ENCODE measurements at regions not wholly inside any gene's neighbourhood (a gene's known extent, or its start where the extent isn't known, plus 50 kb on each side); places are given as distances from the start of the nearest gene placed in this dataset.

DNA sequence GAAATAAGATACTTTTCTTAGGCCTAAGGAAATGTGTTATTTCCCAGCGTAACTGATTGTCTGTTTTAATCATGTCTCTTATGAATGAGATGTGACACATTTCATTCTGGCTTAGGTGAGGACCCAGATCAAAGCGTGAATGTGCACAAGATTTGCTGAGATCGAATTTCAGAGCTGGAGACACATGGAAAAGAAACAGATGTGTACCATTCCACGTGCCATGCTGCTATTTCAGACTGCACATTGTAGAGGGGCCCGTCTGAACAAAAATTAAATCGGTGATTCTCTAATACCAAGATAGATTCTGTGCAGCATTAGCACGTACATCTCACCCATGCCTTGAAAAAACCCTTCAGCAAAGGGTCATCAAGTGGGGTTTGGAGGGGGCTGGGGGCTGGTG is 290.4 kb downstream of the AACS start:
- no peak for DNase-seq (ENCODE audit: low spot score)

DNA sequence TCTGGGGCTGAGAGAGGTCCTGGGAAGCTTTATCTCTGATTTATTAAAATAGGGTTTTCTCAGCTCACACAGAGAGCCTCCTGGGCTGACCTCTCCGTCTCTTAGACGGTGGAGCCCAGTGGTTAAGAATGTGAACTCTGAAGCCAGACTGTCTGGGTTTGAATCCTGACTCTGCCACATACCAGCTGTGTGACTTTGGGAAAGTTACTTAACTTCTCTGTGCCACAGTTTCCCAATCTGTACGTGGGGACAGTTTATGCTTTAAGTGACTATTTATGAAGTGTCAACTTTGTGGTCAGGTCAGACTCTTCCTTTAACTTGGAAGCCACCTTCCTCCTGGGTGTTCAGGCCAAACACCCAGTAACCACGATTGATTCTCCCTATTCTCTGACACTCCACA is 290.9 kb downstream of the AACS start:
- DNase-seq (ENCODE audit: low spot score), result no peak

DNA sequence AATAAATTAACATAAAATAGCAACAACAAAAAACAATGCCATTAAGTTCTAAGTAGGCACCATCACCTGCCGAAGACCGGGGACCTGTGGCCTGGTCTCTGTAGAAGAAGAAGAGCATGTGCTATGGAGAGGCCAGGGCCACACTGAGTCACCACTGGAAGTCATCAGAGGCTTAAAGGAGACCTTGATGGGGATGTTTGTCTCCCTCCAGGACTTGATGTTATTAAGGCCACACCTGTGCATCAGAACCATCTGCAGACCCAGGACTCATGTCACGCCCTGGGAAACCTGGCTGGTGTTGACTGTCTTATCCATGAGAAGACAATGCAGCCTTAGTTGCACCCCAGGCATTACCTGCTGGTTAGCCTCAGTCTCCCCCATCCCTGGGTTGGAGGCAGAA is 292.3 kb downstream of the AACS start:
- DNase-seq (ENCODE audit: low spot score), result no peak

DNA sequence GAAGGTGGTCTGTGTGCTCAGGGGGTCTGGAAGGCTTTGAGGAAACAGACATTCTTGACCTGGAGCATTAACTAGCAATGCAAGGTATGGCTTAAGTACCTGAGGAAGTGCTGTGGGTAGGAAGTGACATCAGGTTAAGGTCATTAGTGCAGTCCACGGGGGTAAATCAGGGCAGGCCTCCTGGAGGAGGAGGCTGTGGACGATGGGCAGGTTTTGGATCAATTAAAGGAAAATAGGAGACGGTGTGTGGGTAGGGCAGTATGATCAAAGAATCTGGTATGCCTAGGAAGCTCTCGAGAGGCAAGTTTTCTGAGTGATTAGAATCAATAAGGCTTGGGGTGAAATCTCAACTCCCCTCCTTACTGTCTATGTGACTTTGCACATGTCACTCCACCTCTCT is 295.3 kb downstream of the AACS start:
- no peak for DNase-seq (ENCODE audit: low spot score)

DNA sequence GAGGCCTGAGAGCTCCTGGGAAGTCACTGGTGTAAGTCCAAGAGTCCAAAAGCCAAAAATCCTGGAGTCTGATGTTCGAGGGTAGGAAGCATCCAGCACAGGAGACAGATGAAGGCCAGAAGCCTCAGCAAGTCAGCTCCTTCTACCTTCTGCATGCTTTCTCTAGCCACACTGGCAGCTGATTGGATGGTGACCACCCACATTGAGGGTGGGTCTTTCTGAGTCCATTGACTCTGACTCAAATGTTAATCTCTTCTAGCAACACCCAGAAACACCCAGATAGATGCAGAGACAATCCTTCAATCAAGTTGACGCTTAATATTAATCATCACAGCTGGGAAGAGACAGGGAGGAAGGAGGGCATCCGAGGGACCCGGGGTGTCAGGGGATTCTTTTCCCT is 305.8 kb downstream of the AACS start:
- no peak for DNase-seq (ENCODE audit: low spot score)

DNA sequence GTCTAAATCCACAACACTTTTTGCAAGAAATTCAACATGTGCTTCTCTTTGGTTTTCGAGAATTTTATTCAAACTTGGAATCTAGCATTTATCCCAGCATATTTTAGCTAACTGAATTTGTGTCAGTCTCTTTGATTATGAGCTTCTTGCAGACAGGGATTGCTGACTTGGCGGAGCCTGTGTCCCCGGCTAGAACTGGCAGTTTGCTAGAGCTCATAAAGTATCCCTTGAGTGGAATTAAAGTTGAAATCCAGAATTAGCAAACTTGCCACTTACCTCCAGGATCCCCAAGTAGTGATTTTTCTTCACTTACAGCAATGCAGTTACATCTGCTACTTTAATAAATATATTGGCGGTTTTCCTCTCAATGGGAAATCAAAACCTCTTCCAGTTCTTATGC is 306.9 kb downstream of the AACS start:
- DNase-seq (ENCODE audit: low spot score), result no peak

DNA sequence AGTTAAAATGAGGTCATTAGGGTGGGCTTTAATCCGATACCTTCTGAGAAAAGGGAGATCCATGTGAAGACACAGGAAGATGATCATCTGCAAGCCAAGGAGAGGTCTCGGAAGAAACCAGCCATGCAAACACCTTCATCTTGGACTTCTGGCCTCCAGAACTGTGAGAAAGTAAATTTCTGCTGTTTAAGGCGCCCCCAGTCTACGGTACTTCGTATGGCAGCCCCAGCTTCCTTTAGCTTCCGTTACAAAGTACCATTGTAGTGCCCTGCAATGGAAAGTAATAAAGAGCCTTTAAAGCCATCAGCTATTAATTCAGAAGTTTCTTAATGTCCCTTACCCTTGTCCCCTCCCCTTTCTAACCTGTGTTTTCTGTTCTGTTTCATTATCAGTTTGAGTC is 308.1 kb downstream of the AACS start:
- DNase-seq (ENCODE audit: low spot score), result no peak

DNA sequence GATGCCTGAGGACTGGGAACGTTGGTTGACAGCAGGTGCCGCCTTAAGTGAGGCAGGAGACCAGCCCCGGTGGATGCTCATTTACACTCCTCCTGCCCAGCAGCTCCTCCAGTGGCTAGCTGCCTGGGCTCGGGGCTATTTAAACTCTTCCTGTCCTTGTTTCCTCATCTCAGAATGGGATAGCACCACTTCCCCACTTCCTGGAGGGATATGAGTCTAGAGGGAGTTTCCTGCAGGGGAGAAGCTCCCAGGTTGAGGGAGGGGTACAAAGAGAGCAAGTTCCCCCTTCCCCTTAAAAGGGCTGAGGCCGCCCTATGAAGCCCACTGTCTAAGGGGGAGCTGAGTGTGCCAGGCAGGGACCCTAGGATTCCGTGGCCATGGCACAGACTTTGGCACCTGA is 311.2 kb downstream of the AACS start:
- DNase-seq (ENCODE audit: low spot score), result no peak

DNA sequence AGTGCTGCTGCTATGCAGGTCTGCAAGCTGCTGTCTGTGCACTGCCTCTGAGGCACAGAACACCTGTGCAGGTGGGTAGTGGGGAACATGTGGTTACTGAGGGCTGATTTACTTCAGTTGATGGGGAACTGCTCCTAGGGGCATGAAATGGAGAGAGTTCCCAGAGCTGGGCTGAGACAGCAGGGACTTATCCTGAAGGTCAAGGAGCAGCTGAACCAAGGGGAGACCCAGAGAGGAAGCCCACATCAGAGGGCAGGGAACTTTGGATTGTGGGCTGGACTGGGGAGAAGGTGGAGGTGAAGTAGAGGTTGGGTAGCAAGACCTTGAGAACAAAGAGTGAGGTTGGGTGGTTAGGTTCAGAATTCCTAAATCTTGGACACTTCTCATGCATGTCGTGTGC is 311.9 kb downstream of the AACS start:
- DNase-seq (ENCODE audit: low spot score), result no peak

DNA sequence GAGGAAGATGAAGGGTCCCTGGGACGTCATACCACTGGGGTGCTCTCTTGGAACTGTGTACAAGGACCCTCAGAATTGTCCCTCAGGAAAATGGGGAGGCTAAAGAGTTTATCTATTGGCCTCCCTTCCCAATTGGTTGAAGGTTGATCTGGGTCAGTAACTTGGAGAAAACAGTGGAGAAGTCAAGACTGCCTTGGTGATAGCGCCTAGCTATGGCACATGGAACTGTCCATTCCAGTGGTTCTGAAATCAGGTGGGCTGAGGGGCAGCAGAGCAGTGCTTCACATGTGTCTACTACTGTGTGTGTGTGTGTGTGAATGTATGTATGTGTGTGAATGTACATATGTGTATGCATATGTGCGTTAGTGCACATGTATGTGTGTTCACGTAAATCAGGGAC is 316.1 kb downstream of the AACS start:
- DNase-seq (ENCODE audit: low spot score), result no peak

DNA sequence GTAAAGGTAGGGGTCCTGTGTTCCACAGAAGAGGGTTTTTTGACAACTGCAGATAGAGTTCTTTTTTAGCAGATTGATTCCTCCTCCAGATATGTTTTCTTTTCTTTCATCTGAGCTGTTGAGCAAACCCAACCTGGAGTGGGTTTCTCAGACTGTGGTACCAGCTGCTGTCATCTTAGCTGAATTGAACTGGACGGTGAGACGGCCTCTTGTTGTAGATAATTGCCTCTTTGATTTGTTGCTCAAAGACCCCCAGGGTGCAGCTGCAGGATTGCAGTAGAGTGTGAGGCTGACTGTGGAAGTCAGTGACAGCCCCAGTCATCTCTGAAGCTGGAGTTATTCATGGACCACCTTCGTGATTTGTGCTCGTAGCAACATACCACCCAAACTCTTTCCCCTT is 317.7 kb downstream of the AACS start:
- DNase-seq (ENCODE audit: low spot score), result no peak

DNA sequence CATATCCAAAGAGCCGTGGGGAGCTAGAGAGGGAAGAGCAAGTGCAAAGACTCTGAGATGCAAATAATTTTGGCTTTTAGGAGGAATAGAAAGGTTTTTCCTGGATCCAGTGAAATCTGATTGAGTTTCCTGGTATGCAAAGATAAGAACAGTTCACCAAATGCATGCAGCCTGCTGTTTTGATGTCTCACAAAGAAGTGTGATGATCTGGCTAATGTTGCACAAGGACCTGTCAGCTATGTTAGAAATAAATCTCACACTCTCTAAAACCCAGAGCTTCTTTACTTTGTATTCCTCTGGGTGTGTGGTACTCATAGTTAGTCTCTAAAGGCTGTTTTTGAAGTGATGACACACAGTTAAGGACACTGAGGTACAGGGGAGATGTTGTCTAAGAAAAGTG is 321.4 kb downstream of the AACS start:
- DNase-seq (ENCODE audit: low spot score), result no peak

DNA sequence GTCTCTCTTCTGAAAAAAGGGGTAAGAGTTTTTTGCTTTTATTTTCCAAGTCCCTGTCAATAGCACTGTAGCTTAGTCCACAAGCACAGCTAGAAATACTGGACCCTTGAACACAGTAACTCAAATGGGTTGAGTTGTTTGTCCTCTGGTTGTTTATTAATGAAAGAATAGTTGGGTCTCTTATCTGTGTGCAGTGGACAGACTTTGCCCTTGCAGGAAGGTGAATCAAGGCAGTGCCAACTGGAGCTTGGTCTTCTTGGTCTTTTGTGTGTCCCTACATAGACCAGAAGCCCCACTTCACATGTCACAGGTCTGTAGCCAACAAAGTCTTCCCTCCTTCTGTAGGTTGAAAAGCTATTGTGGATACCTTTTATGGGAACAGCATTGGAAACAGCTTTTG is 322.0 kb downstream of the AACS start:
- DNase-seq (ENCODE audit: low spot score), result no peak

DNA sequence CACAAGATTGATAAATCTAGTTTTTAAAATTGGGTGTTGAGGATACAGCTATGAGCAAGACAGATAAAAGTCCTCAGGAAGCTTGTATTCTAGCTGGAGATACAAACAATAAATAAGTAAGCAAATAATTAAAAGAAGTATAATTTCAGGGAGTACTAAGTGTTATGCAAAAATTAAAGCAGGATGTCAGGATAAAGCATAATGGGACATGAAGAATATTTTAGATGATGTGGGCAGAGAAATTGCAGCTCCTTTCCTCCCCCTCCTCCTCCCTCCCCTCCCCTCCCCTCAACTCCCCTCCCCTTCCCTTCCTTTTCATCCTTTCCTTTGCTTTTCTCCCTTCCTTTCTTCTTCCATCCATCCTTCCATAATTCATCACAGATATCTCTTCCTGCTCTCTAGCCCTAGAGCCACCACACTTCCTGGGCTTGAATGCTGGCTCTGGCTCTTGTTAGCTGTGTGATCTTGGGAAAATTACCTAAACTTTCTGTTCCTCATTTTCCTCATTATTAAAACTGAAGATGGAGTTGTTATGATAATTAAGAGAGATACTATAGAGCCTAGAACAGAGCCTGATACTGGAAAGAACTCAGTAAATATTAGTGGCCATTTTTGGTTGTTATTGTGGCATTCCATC is 323.9 kb downstream of the AACS start:
- DNase-seq (ENCODE audit: low spot score), result no peak

DNA sequence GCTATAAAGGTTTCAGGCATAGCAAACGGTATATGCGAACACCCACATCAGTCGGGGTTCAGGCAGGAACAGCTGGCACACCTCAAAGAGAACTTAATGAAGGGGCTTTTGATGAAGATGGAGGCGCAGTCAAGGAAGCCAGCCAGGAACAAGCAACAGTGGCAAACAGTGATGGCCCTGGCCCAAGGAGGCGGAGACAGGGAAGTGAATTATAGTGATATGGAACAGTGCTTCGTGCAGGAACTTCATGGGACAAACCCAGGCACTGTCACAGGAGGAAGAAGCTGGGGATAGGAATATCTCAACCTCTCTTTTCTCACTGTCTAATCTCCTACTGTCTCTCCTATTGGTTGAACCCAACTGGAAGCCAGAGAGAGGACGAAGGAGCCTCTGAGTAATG is 328.3 kb downstream of the AACS start:
- DNase-seq (ENCODE audit: low spot score), result no peak

DNA sequence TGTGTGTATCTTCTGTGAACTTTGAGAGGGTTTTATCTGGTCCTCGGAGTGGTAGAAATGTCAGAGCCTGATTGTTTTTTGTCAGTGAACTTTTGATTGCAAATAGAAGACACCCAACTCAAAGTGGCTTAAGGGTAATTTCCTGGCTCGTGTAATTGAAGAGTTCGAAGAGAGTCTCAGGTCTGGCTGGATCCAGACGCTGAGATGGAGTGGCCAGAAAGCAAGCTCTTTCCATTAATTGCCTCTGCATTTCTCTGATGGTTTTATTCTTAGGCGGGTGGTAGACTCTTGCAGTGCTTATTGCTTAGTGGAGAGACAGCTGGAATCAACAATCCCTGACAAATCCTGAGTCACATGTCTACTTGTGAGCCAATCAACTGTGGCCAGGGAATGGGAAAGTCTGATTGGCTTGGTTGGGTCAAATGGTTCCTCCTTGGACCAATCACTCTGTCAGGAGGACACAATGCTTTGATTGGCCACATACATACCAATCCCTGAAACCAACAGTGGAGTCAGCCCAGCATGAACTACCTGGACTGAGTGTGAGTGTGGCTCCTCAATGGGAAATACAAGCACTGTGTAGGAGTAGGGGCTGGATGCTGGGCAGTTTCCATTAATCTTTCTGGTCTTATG is 330.5 kb downstream of the AACS start:
- no peak for DNase-seq (ENCODE audit: low spot score)

DNA sequence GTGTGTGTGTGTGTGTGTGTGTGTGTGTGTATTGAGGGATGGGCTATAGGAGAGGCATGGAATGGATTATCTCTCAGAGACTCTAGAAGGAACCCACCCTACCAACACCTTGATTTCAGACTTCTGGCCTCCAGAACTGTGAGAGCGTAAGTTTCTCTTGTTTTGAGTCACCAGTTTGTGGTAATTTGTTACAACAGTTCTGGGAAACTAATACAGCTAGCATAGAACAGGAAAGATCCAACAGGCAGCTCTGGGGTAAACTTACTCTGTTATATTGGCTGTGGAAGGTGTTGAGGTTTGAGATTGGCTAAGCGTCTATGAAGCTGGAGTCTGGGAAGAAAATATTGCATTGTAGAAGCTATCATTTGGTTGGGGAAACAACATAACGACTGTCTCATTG is 334.3 kb downstream of the AACS start:
- DNase-seq (ENCODE audit: low spot score), result no peak

DNA sequence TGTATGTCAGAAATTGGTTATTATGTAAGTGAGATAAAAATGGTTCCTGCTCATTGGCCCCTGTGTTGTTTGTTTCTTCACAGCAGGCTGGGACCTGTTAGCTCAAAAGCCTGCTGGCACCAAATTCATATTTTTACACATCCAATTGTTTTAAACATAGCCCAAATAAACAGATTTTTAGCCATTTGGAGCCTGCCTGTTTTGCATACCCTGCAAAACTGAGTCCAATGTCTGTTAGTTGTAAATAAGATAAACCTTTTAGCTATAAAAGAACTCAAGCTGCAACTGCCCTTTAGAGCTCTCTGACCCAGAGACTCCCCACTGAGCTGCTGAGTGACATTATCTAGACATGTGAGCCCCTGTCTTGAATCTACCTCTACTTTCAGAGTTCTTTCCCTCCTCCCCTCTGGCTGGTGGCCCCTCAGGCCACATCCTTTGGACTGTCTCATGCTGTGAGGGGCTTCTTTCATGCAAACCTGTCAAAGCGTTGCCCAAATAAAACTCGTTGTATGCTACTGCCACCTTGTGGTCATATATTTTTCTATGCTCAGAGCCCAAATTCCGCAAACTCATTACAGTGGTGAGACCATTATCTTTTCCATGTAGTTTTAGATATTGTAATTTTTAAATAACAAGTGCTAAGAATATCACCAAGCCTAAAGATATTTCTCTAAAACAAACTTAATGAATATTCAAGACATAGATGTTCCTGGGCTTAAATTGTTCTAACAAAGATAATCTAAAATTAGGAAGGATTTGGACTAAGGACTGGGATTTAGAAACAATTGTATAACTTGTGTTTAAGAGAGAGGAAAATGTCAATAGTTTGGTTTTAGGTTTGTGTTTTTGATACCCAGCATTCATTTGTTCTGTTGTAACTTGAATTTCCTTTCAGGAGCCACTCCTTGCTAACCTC is 337.9 kb downstream of the AACS start:
- no peak for DNase-seq (ENCODE audit: low spot score)

DNA sequence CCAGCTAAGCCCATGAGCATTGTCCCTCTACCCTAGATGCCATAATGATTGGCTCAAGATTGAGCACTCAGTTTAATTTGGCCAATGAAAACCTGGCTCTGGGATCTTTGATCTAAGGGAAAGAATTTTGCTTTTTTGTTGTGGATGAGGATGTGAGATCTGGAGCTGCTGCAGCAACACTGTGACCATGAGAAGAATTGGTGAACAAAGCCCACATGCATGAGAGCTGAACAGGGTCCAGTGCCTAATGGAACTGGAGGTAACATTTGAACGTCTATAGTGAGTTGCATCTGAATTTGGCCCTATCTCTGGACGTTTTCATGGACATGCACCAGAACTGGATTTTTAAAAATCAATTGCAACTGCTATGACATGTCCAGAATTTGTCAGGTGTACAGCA is 338.6 kb downstream of the AACS start:
- DNase-seq (ENCODE audit: low spot score), result no peak

DNA sequence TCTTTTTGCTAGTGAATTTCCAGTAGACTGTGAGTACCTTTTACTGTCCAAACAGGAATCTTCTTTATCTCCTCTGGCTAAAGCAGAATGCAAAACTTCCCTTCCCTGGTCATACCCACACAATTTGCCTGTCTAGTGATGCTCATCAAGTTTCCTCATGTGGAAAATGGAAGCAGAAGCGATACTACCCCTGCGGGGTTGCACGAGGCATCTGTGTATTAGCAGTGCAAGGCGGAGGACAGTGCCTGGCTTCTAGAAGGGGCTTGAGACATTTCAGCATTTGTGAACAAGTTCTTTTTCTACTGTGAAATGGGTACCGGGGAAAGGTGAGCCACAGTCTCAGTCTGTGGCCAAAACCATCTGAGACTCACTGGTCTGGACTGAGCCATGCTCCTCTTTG is 340.9 kb downstream of the AACS start:
- no peak for DNase-seq (ENCODE audit: low spot score)

DNA sequence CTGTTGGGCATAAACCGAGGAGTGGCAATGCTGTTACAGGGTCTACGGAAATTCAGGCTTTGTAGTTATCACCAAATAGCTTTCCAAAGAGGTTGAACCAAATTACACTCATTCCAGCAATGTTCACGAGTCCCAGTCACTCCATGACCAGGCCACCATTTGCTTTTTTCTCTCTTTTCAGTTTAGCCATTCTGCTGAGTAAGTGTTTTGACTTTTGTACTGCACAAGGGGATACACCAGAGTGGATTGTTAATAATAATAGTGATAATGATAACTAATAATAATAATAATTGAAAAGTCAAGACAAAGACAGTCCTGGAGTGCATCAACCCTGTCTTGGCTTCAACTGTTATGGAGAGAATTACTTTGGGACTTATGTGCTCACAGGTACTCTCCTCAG is 343.5 kb downstream of the AACS start:
- DNase-seq (ENCODE audit: low spot score), result no peak

DNA sequence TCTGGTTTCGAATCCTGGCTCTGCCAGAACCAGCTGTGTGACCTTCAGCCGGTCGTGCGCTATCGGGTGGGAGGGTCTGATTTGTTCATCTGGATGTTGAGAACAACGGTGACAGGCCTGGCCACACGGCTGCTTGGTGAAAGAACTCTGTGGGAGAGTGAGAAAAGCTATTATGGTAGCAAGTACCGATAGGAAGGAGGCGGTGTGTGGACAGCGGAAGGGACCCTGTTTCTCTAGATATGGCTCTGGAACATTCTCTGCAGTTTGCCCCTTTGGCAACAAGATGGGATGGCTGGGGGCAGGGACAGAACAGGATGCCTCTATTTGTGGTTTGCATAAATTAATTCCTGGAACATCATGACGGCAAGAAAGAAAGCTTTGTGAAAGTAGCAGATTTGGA is 347.3 kb downstream of the AACS start:
- no peak for DNase-seq (ENCODE audit: low spot score)

DNA sequence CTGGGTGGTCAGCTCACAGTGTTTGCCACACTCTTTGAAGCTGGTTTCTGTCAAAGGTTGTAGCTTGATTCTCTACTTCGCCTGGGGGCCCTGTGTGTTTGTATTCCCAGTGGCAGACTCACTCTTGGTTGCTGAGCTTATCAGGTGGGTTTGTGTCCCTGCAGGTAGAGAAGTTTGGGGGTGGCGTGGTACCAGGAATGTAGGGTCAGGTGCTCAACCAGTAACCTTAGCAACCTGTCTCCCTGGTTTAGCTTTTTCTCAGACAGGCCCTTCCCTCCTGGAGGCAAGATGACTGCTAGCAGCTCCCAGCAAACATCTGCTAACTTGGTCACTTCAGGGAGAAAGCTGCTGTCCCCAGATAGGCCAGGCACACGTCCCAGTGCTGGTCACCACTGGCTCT is 352.2 kb downstream of the AACS start:
- DNase-seq (ENCODE audit: low spot score), result no peak
